Mucosa of descending colon (tissue), 3 donors: ENCODE measurements at regions not wholly inside any gene's neighbourhood (a gene's known extent, or its start where the extent isn't known, plus 50 kb on each side); places are given as distances from the start of the nearest gene placed in this dataset.
A peak's percentile ranks its signal among the peaks of the same experiment; 100 is the strongest.

Experiments
- ATAC-seq: fragments of 200-7000 bp; cut with Tn5 transposase; one replicate; pipeline ENCODE4 v1.9.1; 2020; ENCODE audit warnings: mild to moderate bottlenecking, moderate library complexity
- DNase-seq, 3 donors: peaks; one replicate each; pipeline ENCODE4 v3.0.0-alpha.2; 2020
- H3K36me3 ChIP-seq: fragments of 200-600 bp; one replicate; pipeline ENCODE4 v1.8.0; 2021; ENCODE audit warnings: low read depth, mild to moderate bottlenecking
- H3K4me1 ChIP-seq: fragments of 200-600 bp; one replicate; pipeline ENCODE4 v1.8.0; 2021; ENCODE audit warnings: low read depth, mild to moderate bottlenecking
- H3K4me3 ChIP-seq: fragments of 200-600 bp; one replicate; pipeline ENCODE4 v1.8.0; 2021; ENCODE audit warnings: mild to moderate bottlenecking
- H3K9me3 ChIP-seq: fragments of 200-600 bp; one replicate; pipeline ENCODE4 v1.8.0; 2021; ENCODE audit warnings: mild to moderate bottlenecking
- intact Hi-C, 2 donors: fragments of 100-400 bp; cut with DNase I in 1 of 2; cut with micrococcal nuclease in 1 of 2; formaldehyde crosslinking; loops; one replicate each; pipeline versions ENCODE4 v1.11.0 to v1.11.1; 2022; cut with DNase I, micrococcal nuclease
- TF ChIP-seq, protein P1 (sequence below): fragments of 200-600 bp; IDR thresholded peaks from one replicate; pipeline ENCODE4 v1.8.0; 2022; ENCODE audit warnings: antibody characterized with exemption, mild to moderate bottlenecking
- donor health status: DM: no; HTN: no; CAD: no; lungs with moderate emphysema.
- donor health status: DM: no; HTN: no; CAD: no.
- donor health status: DM: no; HTN: yes; CAD: no.

DNA sequence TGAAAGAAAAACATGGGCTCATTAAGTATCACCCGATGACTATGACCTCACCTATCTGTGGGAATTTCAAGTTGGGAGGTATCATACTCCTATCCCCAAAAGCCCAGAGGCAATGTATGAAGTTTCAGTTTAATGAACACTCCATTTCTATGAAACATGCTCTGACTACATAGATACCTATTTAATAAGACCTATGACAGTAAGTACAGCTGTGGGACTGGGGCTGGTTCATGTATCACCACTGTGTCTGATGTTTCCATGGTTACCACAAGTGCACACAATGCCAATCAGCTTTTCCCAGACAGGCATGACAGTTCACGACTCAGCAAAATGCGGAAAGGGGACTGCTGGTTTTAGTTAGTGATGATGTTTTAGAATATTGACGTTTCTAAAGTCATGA lies 167.7 kb downstream of the SIPA1L2 start:
- ATAC-seq (peak; percentile 20), DNase-seq (no peak)
- H3K36me3 ChIP-seq: no peaks in the 10 kb centered on the region
- no peaks in the 10 kb centered on the region for H3K4me1 ChIP-seq
- no peaks in the 10 kb centered on the region for H3K9me3 ChIP-seq
- TF ChIP-seq, protein P1, sequence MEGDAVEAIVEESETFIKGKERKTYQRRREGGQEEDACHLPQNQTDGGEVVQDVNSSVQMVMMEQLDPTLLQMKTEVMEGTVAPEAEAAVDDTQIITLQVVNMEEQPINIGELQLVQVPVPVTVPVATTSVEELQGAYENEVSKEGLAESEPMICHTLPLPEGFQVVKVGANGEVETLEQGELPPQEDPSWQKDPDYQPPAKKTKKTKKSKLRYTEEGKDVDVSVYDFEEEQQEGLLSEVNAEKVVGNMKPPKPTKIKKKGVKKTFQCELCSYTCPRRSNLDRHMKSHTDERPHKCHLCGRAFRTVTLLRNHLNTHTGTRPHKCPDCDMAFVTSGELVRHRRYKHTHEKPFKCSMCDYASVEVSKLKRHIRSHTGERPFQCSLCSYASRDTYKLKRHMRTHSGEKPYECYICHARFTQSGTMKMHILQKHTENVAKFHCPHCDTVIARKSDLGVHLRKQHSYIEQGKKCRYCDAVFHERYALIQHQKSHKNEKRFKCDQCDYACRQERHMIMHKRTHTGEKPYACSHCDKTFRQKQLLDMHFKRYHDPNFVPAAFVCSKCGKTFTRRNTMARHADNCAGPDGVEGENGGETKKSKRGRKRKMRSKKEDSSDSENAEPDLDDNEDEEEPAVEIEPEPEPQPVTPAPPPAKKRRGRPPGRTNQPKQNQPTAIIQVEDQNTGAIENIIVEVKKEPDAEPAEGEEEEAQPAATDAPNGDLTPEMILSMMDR: no peak
- H3K4me3 ChIP-seq: no peak overlapping the region
- intact Hi-C loops: no loop called here

DNA sequence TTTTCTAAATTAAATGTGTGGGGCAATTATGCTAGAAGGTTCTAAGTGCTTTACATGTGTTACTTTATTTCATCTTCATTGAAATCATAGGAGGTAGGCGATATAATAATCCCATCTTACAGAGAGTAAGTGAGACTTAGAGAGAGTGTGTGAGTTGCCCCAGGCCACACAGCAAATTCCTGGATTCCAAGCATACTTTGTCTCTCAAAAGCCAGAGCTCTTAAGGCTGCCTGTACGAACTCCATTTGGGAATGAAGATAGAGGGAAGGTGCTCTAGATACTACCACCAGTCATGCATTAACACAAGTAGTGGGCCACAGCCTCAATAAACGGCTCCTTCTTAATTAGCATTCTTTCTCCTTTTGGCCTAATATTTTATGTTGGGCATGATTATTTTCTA lies 170.1 kb downstream of the SIPA1L2 start:
- Histone ChIP-seq H3K36me3 (no peaks in the 10 kb centered on the region), H3K4me1 (no peaks in the 10 kb centered on the region), H3K9me3 (no peaks in the 10 kb centered on the region), H3K4me3 (no peak overlapping the region)
- TF ChIP-seq, protein P1: no peak
- ATAC-seq: no peak
- intact Hi-C loops: no loop called here
- no peak for DNase-seq

DNA sequence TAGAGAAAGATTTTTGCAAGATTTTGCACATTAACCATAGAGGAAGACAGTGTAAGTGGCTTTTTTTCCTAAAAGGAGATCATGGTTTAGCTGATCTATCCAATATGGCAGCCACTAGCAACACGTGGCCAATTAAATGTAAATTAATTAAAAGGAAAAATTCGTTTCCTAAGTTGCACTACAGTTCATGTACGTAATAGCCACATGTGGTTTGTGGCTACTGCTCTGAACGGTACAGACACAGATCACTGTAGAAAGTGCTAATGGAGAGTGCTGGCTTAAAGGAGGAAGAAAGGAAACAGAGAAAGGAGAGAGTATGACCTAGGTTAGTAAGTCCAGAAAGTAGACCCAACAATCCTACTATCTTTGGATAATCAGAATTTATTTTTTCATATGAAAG lies 170.8 kb downstream of the SIPA1L2 start:
- DNase-seq: no peak
- H3K9me3 ChIP-seq: no peaks in the 10 kb centered on the region
- intact Hi-C loops: no loop called here
- no peaks in the 10 kb centered on the region for H3K36me3 ChIP-seq
- H3K4me1 ChIP-seq: no peaks in the 10 kb centered on the region
- H3K4me3 ChIP-seq: no peak overlapping the region
- TF ChIP-seq, protein P1: no peak
- no peak for ATAC-seq

DNA sequence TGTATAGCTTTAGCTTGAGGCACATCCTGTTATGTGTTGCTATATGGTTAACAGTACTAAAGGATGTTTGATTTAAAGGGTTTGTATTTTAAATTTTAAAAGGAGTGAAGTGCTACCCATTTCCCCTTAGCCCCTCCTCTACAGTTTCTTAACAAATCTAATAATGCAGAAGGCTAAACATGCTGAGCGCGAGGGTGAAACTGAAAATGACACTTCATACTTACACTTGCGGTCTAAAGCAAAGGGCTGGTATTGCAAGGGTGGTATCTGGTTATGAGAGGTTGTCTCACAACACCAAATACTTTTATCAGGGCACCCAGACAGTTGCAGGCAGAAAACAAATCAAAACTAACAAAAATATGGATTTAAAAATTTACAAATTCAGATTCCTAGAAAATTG lies 172.3 kb downstream of the SIPA1L2 start:
- intact Hi-C loops: no loop called here
- Histone ChIP-seq H3K9me3 (no peaks in the 10 kb centered on the region), H3K4me3 (no peak overlapping the region), H3K4me1 (no peaks in the 10 kb centered on the region), H3K36me3 (no peaks in the 10 kb centered on the region)
- TF ChIP-seq, protein P1: no peak
- peak in 1 of 3 donors; percentile 14 for DNase-seq
- ATAC-seq: peak; percentile 35

DNA sequence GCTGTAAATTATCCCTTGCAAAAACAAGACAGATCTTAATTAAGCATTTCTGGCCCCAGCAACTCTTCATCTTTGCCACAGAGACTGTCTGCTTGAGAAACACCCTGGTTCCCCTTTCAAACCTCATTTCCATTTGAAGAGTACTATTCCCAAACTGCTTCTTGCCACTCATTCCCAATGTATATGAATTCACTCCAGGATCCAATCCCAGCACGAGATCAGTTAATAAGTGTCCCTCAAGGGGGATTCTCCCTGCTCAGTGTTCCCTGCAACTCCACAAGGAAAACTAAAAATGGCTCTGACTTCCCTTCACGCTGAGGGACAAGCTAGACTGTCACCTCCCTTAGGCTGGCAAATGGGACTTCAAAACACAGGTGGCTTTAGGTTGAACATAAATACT lies 173.2 kb downstream of the SIPA1L2 start:
- H3K9me3 ChIP-seq: no peaks in the 10 kb centered on the region
- DNase-seq (no peak), ATAC-seq (no peak)
- no peak overlapping the region for H3K4me3 ChIP-seq
- TF ChIP-seq, protein P1: no peak
- H3K36me3 ChIP-seq: no peaks in the 10 kb centered on the region
- intact Hi-C loops: no loop called here
- H3K4me1 ChIP-seq: no peaks in the 10 kb centered on the region

DNA sequence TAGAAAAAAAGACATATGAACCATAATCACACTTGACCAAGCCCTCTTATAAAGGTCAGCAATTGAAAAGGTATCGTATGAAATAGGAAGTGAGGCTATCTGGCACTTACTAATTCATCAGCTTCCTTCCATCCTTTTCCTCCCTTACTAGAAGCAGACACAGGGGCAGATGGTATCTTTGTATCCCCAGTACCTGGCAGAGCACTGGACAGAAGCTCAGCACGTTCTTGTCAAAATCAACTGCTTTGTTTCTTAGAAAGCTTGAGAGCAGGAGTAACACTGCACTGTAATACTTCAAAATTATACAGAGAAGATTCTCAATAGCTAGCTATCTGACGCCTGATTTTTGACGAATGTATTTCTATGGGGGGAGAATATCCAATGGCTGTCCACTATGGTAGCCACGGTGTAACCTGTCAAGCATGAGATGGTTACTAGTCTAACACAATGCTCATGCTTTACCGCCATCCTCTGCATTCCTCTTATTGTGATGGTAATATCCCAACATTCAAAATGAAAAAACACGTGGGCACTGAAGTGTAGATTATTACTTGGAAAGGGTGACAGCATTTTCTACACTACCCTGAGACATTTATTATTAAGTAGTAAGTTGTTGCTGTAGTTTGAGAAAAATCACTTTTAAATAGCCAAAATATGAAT lies 175.6 kb downstream of the SIPA1L2 start:
- Histone ChIP-seq H3K4me1 (no peaks in the 10 kb centered on the region), H3K4me3 (no peak overlapping the region), H3K36me3 (no peaks in the 10 kb centered on the region), H3K9me3 (no peaks in the 10 kb centered on the region)
- TF ChIP-seq, protein P1: no peak
- intact Hi-C loops: no loop called here
- DNase-seq (no peak), ATAC-seq (no peak)
